Fibroblast of lung (primary cell): ENCODE measurements at regions not wholly inside any gene's neighbourhood (a gene's known extent, or its start where the extent isn't known, plus 50 kb on each side); places are given as distances from the start of the nearest gene placed in this dataset.

Experiments used
- CTCF ChIP-seq, 2 donors: IDR thresholded peaks in 1 of 2; conservative IDR thresholded peaks in 1 of 2; 1 replicate in 1 of 2; 2 replicates in 1 of 2; pipeline ENCODE4 v1.5.1; 2011 to 2012; ENCODE audit warnings: low read length in 2 of 2, control low read depth in 1 of 2, inconsistent platforms in 1 of 2, low read depth in 1 of 2, mild to moderate bottlenecking in 1 of 2
- EZH2 ChIP-seq: IDR thresholded peaks from 2 replicates; pipeline ENCODE4 v1.5.1; 2012; ENCODE audit warnings: low read length, control low read depth, mild to moderate bottlenecking; ENCODE audit errors: missing control alignments

GRCh38 chr18:37864122-37864521, 298.5 kb upstream of the CELF4 start:
- TF ChIP-seq EZH2 = no peak
- TF ChIP-seq CTCF (conservative IDR thresholded peaks at IDR 0.05 in 1 of 2, IDR thresholded peaks at IDR 0.05 in 1 of 2; ENCODE audit: low read depth in 1 of 2, low read length in 2 of 2) = no peak
